Neural progenitor cell (in vitro differentiated cells): ENCODE measurements at regions not wholly inside any gene's neighbourhood (a gene's known extent, or its start where the extent isn't known, plus 50 kb on each side); places are given as distances from the start of the nearest gene placed in this dataset.

Experiments used
- DNase-seq: peaks from one replicate; pipeline ENCODE4 v3.0.0-alpha.2; 2016; ENCODE audit warnings: low spot score
- H2AFZ ChIP-seq: fragments of 200-600 bp; sonication (generic); replicated peaks from 2 replicates; pipeline ENCODE4 v1.6.1; 2016; ENCODE audit warnings: antibody characterized with exemption
- H3F3A ChIP-seq: fragments of 200-600 bp; sonication (generic); 2 replicates; pipeline ENCODE4 v1.6.1; 2016; ENCODE audit warnings: antibody characterized with exemption, low read depth
- H3K27ac ChIP-seq: fragments of 200-600 bp; sonication (generic); 2 replicates; pipeline ENCODE4 v1.5.1; 2016; ENCODE audit warnings: mild to moderate bottlenecking
- H3K27me3 ChIP-seq: fragments of 200-600 bp; sonication (generic); 2 replicates; pipeline ENCODE4 v1.6.1; 2016; ENCODE audit warnings: mild to moderate bottlenecking, moderate library complexity
- H3K36me3 ChIP-seq: fragments of 200-600 bp; sonication (generic); 2 replicates; pipeline ENCODE4 v1.5.1; 2016
- H3K4me1 ChIP-seq: fragments of 200-600 bp; sonication (generic); 2 replicates; pipeline ENCODE4 v1.6.1; 2016; ENCODE audit warnings: mixed run types
- H3K4me2 ChIP-seq: fragments of 200-600 bp; sonication (generic); 2 replicates; pipeline ENCODE4 v1.6.1; 2016
- H3K4me3 ChIP-seq: fragments of 200-600 bp; sonication (generic); 2 replicates; pipeline ENCODE4 v1.5.1; 2016
- H3K79me2 ChIP-seq: fragments of 200-600 bp; sonication (generic); 2 replicates; pipeline ENCODE4 v1.6.1; 2016; ENCODE audit warnings: low read depth
- H3K9ac ChIP-seq: fragments of 200-600 bp; sonication (generic); 2 replicates; pipeline ENCODE4 v1.6.1; 2016
- H3K9me3 ChIP-seq: fragments of 200-600 bp; sonication (generic); 2 replicates; pipeline ENCODE4 v1.5.1; 2016; ENCODE audit warnings: low read depth
- H4K20me1 ChIP-seq: fragments of 200-600 bp; sonication (generic); 2 replicates; pipeline ENCODE4 v1.6.1; 2016; ENCODE audit warnings: low read depth
- H3K27ac Mint-ChIP-seq: 3 replicates; pipeline ENCODE4 v1.8.0; 2021; ENCODE audit warnings: mixed read lengths
- H3K27me3 Mint-ChIP-seq: 2 replicates; pipeline ENCODE4 v1.8.0; 2022; ENCODE audit warnings: low read depth, mild to moderate bottlenecking, inconsistent platforms, moderate library complexity, mixed read lengths; ENCODE audit not compliant: insufficient read depth
- H3K36me3 Mint-ChIP-seq: 3 replicates; pipeline ENCODE4 v1.8.0; 2021; ENCODE audit warnings: mixed read lengths
- H3K4me1 Mint-ChIP-seq: 3 replicates; pipeline ENCODE4 v1.8.0; 2021; ENCODE audit warnings: mixed read lengths
- H3K4me3 Mint-ChIP-seq: 3 replicates; pipeline ENCODE4 v1.8.0; 2021; ENCODE audit warnings: mild to moderate bottlenecking, moderate library complexity, mixed read lengths
- H3K9me3 Mint-ChIP-seq: 3 replicates; pipeline ENCODE4 v1.8.0; 2020; ENCODE audit warnings: mixed read lengths
- CTCF ChIP-seq: fragments of 200-600 bp; sonication (generic); IDR thresholded peaks from 2 replicates; pipeline ENCODE4 v1.5.1; 2017; ENCODE audit warnings: antibody characterized with exemption, mild to moderate bottlenecking
- EZH2 ChIP-seq: fragments of 200-600 bp; sonication (generic); IDR thresholded peaks from 2 replicates; pipeline ENCODE4 v1.6.1; 2017; ENCODE audit warnings: antibody characterized with exemption, mild to moderate bottlenecking, moderate library complexity
- EZH2phosphoT487 ChIP-seq: fragments of 200-600 bp; sonication (generic); IDR thresholded peaks from 2 replicates; pipeline ENCODE4 v1.6.1; 2017; ENCODE audit warnings: antibody characterized with exemption

- Mint-ChIP-seq H3K4me3 (no peak overlapping the region), H3K27ac (peak overlapping the region; percentile 82), H3K4me1 (peaks cover 12% of the 10 kb centered on the region), H3K9me3 (no peaks in the 10 kb centered on the region), H3K27me3 (peaks cover 5% of the 10 kb centered on the region), H3K36me3 (no peaks in the 10 kb centered on the region)
- Histone ChIP-seq H3K27me3 (no peaks in the 10 kb centered on the region), H3K4me2 (no peak overlapping the region), H2AFZ (no peak overlapping the region), H3K79me2 (no peaks in the 10 kb centered on the region), H3K4me3 (no peak overlapping the region), H3K9me3 (no peaks in the 10 kb centered on the region), H3K36me3 (no peaks in the 10 kb centered on the region), H3F3A (peaks cover 5% of the 10 kb centered on the region), H3K9ac (no peak overlapping the region), H4K20me1 (no peaks in the 10 kb centered on the region), H3K4me1 (no peaks in the 10 kb centered on the region), H3K27ac (no peak overlapping the region)
- DNase-seq = no peak
- TF ChIP-seq EZH2 (no peak), EZH2phosphoT487 (no peak), CTCF (no peak)
Measured at GRCh38 chr14:104373055-104373854, 206.3 kb upstream of the C14orf180 start.

DNA sequence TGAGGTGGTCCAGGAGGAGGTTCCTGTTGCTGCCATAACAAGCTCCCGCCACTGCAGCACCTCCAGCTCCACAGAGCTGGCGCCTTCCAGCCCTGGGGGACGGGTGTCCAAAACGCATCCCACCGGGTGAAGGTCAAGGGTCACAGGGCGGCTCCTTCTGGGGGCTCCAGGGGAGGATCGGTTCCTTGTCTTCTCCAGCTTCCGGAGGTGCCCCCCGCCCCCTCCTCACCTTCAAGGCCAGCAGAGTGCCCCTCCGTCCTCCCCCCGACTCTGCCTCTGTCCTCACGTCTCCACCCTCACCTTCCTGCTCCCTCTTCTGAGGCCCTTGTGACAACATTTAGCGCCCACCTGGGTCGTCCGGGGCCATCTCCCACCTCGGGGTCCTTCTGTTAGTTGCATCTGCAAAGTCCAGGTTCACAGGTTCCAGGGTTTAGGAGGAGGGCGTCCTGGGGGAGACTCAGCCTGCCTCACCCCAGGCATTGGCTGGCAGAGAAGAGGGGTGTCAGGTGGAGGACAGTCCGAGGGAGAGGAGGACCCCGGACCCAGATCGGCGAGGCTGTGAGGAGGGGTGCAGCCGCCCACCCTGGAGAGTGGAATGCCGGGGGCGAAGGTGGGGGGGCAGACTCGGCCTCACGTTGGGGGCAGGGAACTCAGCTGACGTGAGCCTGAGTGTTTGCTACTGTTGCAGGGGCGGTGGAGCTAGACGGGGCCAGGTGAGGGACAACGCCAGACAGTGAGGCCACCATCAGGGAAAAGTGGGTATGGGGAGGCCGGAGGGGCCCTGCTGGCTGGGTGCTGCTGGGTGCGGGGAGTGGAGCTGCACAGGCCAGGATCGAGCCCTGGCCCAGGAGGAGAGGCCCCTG, 205.5 kb upstream of the C14orf180 start:
- peak overlapping the region; percentile 42 for H3K27ac Mint-ChIP-seq

GRCh38 chr14:104374718-104375080, 204.9 kb upstream of the C14orf180 start:
- Histone ChIP-seq H3K79me2 (no peaks in the 10 kb centered on the region), H3K4me3 (no peak overlapping the region), H3F3A (peaks cover 5% of the 10 kb centered on the region), H3K9me3 (no peaks in the 10 kb centered on the region), H3K36me3 (no peaks in the 10 kb centered on the region), H3K9ac (no peak overlapping the region), H3K4me1 (no peaks in the 10 kb centered on the region), H3K27me3 (no peaks in the 10 kb centered on the region), H3K27ac (no peak overlapping the region), H4K20me1 (no peaks in the 10 kb centered on the region), H3K4me2 (no peak overlapping the region), H2AFZ (no peak overlapping the region)
- Mint-ChIP-seq H3K27me3 (peaks cover 10% of the 10 kb centered on the region), H3K36me3 (no peaks in the 10 kb centered on the region), H3K9me3 (peaks cover 9% of the 10 kb centered on the region), H3K27ac (no peak overlapping the region), H3K4me3 (no peak overlapping the region), H3K4me1 (peaks cover 26% of the 10 kb centered on the region)
- no peak for TF ChIP-seq CTCF
- no peak for TF ChIP-seq EZH2phosphoT487
- TF ChIP-seq EZH2 = no peak
- DNase-seq = no peak

More for the DNA sequence above, 205.5 kb upstream of the C14orf180 start:
- Histone ChIP-seq H3K27me3 (no peaks in the 10 kb centered on the region), H3K79me2 (no peaks in the 10 kb centered on the region), H2AFZ (no peak overlapping the region), H3K4me1 (no peaks in the 10 kb centered on the region), H3K27ac (no peak overlapping the region), H3K36me3 (no peaks in the 10 kb centered on the region), H3K4me3 (no peak overlapping the region), H3K9me3 (no peaks in the 10 kb centered on the region), H4K20me1 (no peaks in the 10 kb centered on the region), H3F3A (peaks cover 5% of the 10 kb centered on the region), H3K4me2 (no peak overlapping the region), H3K9ac (no peak overlapping the region)
- Mint-ChIP-seq H3K4me1 (peaks cover 21% of the 10 kb centered on the region), H3K4me3 (peak overlapping the region; percentile 33), H3K27me3 (peaks cover 8% of the 10 kb centered on the region), H3K36me3 (no peaks in the 10 kb centered on the region), H3K9me3 (peaks cover 3% of the 10 kb centered on the region)
- TF ChIP-seq EZH2 = no peak
- TF ChIP-seq CTCF = no peak
- TF ChIP-seq EZH2phosphoT487 = no peak
- DNase-seq = no peak
